GM06990 (cell line): ENCODE measurements at regions not wholly inside any gene's neighbourhood (a gene's known extent, or its start where the extent isn't known, plus 50 kb on each side); places are given as distances from the start of the nearest gene placed in this dataset.

ENCODE experiments used
- DNase-seq: peaks from one replicate; pipeline ENCODE4 v3.0.0-alpha.2; 2011; ENCODE audit not compliant: insufficient read length; ENCODE audit errors: extremely low read depth
- H3K27me3 ChIP-seq: replicated peaks from 2 replicates; pipeline ENCODE4 v1.6.0; 2011; ENCODE audit warnings: low read length; ENCODE audit not compliant: control insufficient read depth, insufficient read depth
- H3K36me3 ChIP-seq: 2 replicates; pipeline ENCODE4 v1.5.1; 2011; ENCODE audit warnings: low read length; ENCODE audit not compliant: control insufficient read depth, insufficient read depth
- H3K4me3 ChIP-seq: replicated peaks from 2 replicates; pipeline ENCODE4 v1.5.1; 2011; ENCODE audit warnings: low read depth, mild to moderate bottlenecking, control low read depth, low read length
- CTCF ChIP-seq: IDR thresholded peaks from 2 replicates; pipeline ENCODE4 v1.5.1; 2011; ENCODE audit warnings: low read length, control low read depth, mild to moderate bottlenecking, inconsistent platforms; ENCODE audit not compliant: insufficient read depth, poor library complexity, severe bottlenecking

GRCh38 chr3:170746175-170746942, 123.6 kb downstream of the RPL22L1 start:
- H3K36me3 ChIP-seq = no peaks in the 10 kb centered on the region
- H3K4me3 ChIP-seq = no peak overlapping the region
- DNase-seq = no peak
- no peak for TF ChIP-seq CTCF
- peaks cover 2% of the 10 kb centered on the region; the same call in 1 of the 2 replicates for H3K27me3 ChIP-seq

GRCh38 chr3:170745211-170745718, 124.7 kb downstream of the RPL22L1 start:
- TF ChIP-seq CTCF = no peak
- DNase-seq = no peak
- H3K27me3 ChIP-seq = peaks cover 3% of the 10 kb centered on the region; the same call in 1 of the 2 replicates

GRCh38 chr3:170741756-170742529, 128.1 kb downstream of the RPL22L1 start:
- H3K36me3 ChIP-seq = no peaks in the 10 kb centered on the region
- DNase-seq = no peak
- H3K4me3 ChIP-seq = no peak overlapping the region
- TF ChIP-seq CTCF = no peak
- peaks cover 2% of the 10 kb centered on the region; the same call in 1 of the 2 replicates for H3K27me3 ChIP-seq

More at GRCh38 chr3:170745211-170745718, 124.7 kb downstream of the RPL22L1 start:
- no peaks in the 10 kb centered on the region for H3K36me3 ChIP-seq
- no peak overlapping the region for H3K4me3 ChIP-seq

- Histone ChIP-seq H3K4me3 (no peak overlapping the region), H3K36me3 (no peaks in the 10 kb centered on the region), H3K27me3 (peaks cover 2% of the 10 kb centered on the region; the same call in 1 of the 2 replicates)
- DNase-seq = no peak
- TF ChIP-seq CTCF = no peak
Observed at GRCh38 chr3:170740726-170741591, 129.0 kb downstream of the RPL22L1 start.

- Histone ChIP-seq H3K4me3 (no peak overlapping the region), H3K36me3 (no peaks in the 10 kb centered on the region), H3K27me3 (peaks cover 2% of the 10 kb centered on the region; the same call in 1 of the 2 replicates)
- no peak for DNase-seq
- TF ChIP-seq CTCF = no peak
Observed at GRCh38 chr3:170740285-170740684, 129.7 kb downstream of the RPL22L1 start.
